ENCODE measurements at regions not wholly inside any gene's neighbourhood (a gene's known extent, or its start where the extent isn't known, plus 50 kb on each side); places are given as distances from the start of the nearest gene placed in this dataset.

- TF ChIP-seq CTCF (IDR thresholded peaks at IDR 0.05 in 2 of 3, conservative IDR thresholded peaks at IDR 0.05 in 1 of 3; ENCODE audit: borderline replicate concordance in 1 of 3, insufficient read depth in 1 of 3, low read depth in 2 of 3, low read length in 2 of 3) (no peak), POLR2A (IDR thresholded peaks at IDR 0.05; ENCODE audit: borderline replicate concordance, extremely low read depth, insufficient read depth, insufficient read length) (no peak), EZH2phosphoT487 (IDR thresholded peaks at IDR 0.05; ENCODE audit: borderline replicate concordance) (no peak), EZH2 (IDR thresholded peaks at IDR 0.05) (no peak), REST (IDR thresholded peaks at IDR 0.05; ENCODE audit: low read depth) (no peak), SP1 (IDR thresholded peaks at IDR 0.05; ENCODE audit: low read depth) (no peak), MAX (IDR thresholded peaks at IDR 0.05) (no peak)
These were observed 862.9 kb upstream of the ACVR2A start for GRCh38 chr2:146981921-146982320.
